Gastrocnemius medialis (tissue), 4 donors: ENCODE measurements at regions not wholly inside any gene's neighbourhood (a gene's known extent, or its start where the extent isn't known, plus 50 kb on each side); places are given as distances from the start of the nearest gene placed in this dataset.

Experiments used
- POLR2A ChIP-seq, 2 donors: fragments of 450-650 bp; IDR thresholded peaks; one replicate each; pipeline ENCODE4 v1.6.1; 2017; ENCODE audit warnings: antibody characterized with exemption in 2 of 2, mild to moderate bottlenecking in 2 of 2, moderate library complexity in 2 of 2
- TF ChIP-seq, protein P1 (sequence below), 5 experiments: fragments of 450-650 bp in 3 of 5; fragments of 200-600 bp in 2 of 5; sonication (generic) in 2 of 5; IDR thresholded peaks in 4 of 5; conservative IDR thresholded peaks in 1 of 5; 1 replicate in 4 of 5; 2 replicates in 1 of 5; pipeline ENCODE4 v1.5.1; 2016 to 2019; ENCODE audit warnings: antibody characterized with exemption in 5 of 5, mild to moderate bottlenecking in 3 of 5, moderate library complexity in 3 of 5

GRCh38 chr11:69369210-69369825 lies 75.4 kb downstream of the MYEOV start:
- TF ChIP-seq, protein P1, sequence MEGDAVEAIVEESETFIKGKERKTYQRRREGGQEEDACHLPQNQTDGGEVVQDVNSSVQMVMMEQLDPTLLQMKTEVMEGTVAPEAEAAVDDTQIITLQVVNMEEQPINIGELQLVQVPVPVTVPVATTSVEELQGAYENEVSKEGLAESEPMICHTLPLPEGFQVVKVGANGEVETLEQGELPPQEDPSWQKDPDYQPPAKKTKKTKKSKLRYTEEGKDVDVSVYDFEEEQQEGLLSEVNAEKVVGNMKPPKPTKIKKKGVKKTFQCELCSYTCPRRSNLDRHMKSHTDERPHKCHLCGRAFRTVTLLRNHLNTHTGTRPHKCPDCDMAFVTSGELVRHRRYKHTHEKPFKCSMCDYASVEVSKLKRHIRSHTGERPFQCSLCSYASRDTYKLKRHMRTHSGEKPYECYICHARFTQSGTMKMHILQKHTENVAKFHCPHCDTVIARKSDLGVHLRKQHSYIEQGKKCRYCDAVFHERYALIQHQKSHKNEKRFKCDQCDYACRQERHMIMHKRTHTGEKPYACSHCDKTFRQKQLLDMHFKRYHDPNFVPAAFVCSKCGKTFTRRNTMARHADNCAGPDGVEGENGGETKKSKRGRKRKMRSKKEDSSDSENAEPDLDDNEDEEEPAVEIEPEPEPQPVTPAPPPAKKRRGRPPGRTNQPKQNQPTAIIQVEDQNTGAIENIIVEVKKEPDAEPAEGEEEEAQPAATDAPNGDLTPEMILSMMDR (IDR thresholded peaks at IDR 0.05 in 4 of 5, conservative IDR thresholded peaks at IDR 0.05 in 1 of 5): no peak
- TF ChIP-seq POLR2A (IDR thresholded peaks at IDR 0.05): no peak
